GM10266 (cell line): ENCODE measurements at regions not wholly inside any gene's neighbourhood (a gene's known extent, or its start where the extent isn't known, plus 50 kb on each side); places are given as distances from the start of the nearest gene placed in this dataset.

Experiments used
- DNase-seq: peaks from one replicate; pipeline ENCODE4 v3.0.0; 2012; ENCODE audit errors: extremely low spot score
- TF ChIP-seq, protein P1 (sequence below): IDR thresholded peaks from 2 replicates; pipeline ENCODE4 v1.5.1; 2012; ENCODE audit warnings: mild to moderate bottlenecking, low read depth; ENCODE audit not compliant: control insufficient read depth, insufficient read depth; ENCODE audit errors: missing control alignments

DNA sequence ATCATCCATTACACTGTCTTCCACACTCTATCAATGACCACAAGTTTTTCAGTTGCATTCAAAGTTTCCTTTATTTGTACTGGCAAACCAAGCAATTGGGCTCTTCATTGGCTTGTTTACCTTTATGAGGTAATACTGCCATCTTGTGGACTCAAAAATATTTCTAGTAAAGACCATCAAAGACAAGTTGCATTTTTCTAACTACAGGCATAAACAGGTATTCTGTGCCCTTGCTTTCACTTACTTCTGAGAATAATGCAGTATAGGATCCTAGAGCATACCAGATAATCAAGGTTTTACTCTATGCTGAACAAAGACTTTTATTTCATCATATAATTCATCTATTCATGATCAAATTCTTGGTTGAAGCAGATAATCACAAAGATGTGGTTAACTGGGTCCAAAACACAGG is 173.7 kb upstream of the POU5F2 start:
- DNase-seq, result peak; percentile 6

DNA sequence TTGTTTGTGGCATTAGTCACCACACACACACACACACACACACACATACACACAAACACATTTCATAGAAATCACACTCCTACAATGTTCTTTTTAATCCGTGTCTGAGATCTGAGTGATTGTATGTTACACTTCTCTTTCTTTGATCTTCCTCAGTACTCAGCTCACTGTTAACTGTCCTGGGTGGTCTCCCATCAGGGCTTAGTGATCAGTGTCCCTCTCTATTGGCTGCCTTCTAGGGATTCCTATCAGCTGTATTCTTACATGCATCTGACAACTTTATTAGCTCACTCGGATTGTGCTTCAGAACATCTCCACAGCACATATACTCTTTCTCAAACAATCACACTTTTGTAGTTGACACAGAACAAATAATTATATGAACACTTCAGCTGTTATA is 170.2 kb upstream of the POU5F2 start:
- DNase-seq, result no peak
- TF ChIP-seq, protein P1, sequence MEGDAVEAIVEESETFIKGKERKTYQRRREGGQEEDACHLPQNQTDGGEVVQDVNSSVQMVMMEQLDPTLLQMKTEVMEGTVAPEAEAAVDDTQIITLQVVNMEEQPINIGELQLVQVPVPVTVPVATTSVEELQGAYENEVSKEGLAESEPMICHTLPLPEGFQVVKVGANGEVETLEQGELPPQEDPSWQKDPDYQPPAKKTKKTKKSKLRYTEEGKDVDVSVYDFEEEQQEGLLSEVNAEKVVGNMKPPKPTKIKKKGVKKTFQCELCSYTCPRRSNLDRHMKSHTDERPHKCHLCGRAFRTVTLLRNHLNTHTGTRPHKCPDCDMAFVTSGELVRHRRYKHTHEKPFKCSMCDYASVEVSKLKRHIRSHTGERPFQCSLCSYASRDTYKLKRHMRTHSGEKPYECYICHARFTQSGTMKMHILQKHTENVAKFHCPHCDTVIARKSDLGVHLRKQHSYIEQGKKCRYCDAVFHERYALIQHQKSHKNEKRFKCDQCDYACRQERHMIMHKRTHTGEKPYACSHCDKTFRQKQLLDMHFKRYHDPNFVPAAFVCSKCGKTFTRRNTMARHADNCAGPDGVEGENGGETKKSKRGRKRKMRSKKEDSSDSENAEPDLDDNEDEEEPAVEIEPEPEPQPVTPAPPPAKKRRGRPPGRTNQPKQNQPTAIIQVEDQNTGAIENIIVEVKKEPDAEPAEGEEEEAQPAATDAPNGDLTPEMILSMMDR, result no peak

More for the DNA sequence above, 173.7 kb upstream of the POU5F2 start:
- TF ChIP-seq, protein P1, result peak; percentile 47

DNA sequence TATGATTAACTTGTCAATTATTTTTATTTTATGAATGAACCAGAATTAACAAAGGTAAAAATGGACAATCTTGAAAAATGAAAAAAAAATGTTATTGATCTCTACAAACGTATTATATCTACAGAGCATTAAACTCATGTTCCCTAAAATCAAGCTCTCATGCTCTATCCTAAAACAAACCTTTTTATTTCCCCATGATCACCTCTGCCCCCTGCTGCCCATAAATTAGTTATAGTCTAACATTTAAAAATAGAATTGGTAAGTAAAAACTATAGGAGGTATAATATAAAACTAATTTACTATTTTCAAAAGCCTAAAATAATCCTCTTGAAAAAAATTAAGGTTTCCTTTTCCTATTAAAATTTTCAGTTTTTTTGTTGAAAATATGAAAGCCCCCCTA is 168.0 kb upstream of the POU5F2 start:
- TF ChIP-seq, protein P1, result no peak
- DNase-seq, result no peak

DNA sequence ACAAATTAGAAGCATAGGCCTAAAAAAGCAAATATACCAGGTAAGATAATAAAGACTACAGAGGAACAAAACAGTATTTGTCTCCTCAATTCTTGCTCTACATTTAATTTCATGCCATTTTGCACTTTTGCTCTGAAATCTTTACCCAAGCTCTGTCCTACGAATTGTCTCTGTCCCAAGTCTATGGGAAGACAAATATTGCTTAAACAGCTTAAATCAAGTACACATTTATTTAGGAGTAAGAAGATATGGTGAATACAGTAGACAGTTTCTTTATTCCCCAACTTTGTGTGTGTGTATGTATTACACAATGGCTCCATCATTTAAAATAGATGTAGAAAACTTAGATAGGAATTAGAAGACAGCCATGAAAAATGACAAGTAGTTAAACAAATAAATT is 163.5 kb upstream of the POU5F2 start:
- no peak for DNase-seq
- TF ChIP-seq, protein P1, result no peak

DNA sequence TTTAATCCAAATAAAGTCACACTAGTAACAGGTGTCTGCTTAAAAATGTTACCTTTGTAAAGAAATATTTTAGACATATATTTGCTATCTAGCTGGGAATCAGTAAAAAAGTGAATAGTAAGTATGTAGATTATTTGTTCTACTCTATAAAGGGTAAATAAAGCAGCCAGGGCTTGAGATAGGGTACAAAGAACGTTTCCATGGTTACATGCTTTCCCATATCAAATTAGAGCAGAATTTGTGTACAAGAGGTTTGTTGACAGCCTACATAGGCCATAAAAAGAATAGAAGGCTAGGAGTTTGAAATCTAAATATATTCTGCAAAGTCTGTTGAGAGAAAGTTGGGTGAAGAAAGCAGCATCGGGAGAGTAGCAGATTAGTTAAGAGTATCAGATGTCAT is 160.9 kb upstream of the POU5F2 start:
- no peak for DNase-seq
- TF ChIP-seq, protein P1, result no peak

DNA sequence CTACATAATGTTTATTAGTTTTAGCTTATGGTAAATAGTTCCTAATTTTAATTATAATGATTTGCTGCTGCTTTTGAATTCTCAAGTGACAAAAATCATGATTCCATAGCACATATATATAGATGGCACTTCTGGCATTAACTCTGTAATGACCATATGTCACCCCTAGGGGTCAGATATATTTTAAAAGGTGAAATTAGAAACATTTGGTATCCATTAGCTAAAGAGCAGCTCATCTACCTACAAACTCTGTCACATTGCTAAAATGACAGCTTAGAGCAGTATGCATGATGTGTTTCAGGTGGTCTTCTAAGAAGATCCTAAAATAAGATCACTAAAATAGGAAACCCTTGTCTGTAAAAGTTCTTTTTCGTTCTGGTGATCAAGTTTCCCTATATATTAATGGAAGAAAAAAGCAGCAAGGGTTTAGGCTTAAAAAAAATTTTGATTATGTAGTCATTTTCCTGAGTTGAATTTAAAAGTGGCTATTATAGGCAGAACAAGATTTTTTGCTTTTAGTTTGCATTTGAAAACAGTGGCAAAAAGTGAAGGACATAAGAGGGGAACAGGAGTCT is 157.7 kb upstream of the POU5F2 start:
- peak; percentile 4 for DNase-seq
- TF ChIP-seq, protein P1, result peak; percentile 41

DNA sequence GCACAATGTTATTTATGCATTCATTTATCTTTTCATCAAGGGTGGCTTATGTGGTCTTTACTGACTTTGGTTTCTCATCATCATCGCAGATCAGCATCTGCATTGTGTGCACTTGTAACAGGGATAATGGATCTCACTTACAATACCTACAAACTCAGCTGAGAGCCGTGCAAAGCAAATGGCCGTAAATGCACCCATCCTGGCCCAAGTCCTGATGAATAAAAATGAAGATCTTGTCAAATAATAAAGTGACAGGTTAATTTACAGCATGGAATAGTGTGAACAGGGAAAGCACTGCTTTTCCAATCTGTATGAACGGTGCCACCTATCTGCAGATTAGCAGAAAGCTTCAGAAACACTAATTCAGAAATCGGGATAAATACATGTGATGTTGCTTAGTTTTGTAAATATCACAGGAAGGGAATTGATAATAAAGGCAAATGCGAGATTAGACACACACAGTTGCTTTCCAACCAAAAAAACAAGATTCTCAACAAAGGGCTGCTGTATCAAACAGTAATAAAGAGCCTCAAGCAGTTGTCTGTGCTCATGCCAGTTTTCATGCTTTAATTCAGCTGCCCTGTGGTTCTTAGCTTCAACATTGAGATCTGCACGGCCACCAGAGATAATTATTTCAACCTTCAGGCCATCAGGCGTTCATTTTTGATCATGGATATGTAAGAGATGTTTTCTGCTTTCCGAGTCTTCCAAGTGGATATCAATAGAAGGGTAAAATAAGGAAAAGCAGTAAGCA is 153.4 kb upstream of the POU5F2 start:
- TF ChIP-seq, protein P1, result peak; percentile 44
- DNase-seq, result no peak
